B cell (primary cell): ENCODE measurements at regions not wholly inside any gene's neighbourhood (a gene's known extent, or its start where the extent isn't known, plus 50 kb on each side); places are given as distances from the start of the nearest gene placed in this dataset.

Experiments
- ATAC-seq: fragments of 200-7000 bp; cut with Tn5 transposase; one replicate; pipeline ENCODE4 v1.10.0; 2021; ENCODE audit warnings: low read depth, mild to moderate bottlenecking, moderate number of reproducible peaks, moderate library complexity
- CTCF ChIA-PET: fragments of 350-600 bp; sonication (Branson Sonifier 250); formaldehyde crosslinking; loops from one replicate; lab custom pipeline; 2021; ENCODE audit warnings: antibody characterized with exemption, inconsistent platforms; lab: Charles Lee
- POLR2A ChIA-PET: fragments of 350-600 bp; sonication (Branson Sonifier 250); formaldehyde crosslinking; loops from one replicate; lab custom pipeline; 2021; ENCODE audit warnings: antibody characterized with exemption; lab: Charles Lee
- DNase-seq: peaks from one replicate; pipeline ENCODE4 v3.0.0; 2013
- H2AFZ ChIP-seq: 2 replicates; pipeline ENCODE4 v1.6.1; 2012; ENCODE audit warnings: mild to moderate bottlenecking, low read depth, low read length; ENCODE audit not compliant: insufficient read depth, poor library complexity, severe bottlenecking
- H3K27ac ChIP-seq, 2 donors: 1 replicate in 1 of 2; 2 replicates in 1 of 2; pipeline ENCODE4 v1.5.1; 2012 to 2013; ENCODE audit warnings: low read length in 2 of 2, mild to moderate bottlenecking in 2 of 2, moderate library complexity in 1 of 2
- H3K27me3 ChIP-seq, 4 experiments: fragments of 200-600 bp in 1 of 4; sonication (generic) in 1 of 4; replicated peaks in 1 of 4; 1 replicate in 2 of 4; 2 replicates in 2 of 4; pipeline versions ENCODE4 v1.6.1 to v1.7.0; 2013 to 2016; ENCODE audit warnings: low read length in 3 of 4, mild to moderate bottlenecking in 2 of 4, mixed read lengths in 1 of 4, moderate library complexity in 1 of 4; ENCODE audit not compliant: insufficient read depth in 4 of 4, control insufficient read depth in 3 of 4; ENCODE audit errors: control extremely low read depth in 1 of 4
- H3K36me3 ChIP-seq, 2 experiments: replicated peaks in 1 of 2; 1 replicate in 1 of 2; 2 replicates in 1 of 2; pipeline versions ENCODE4 v1.6.1 to v1.7.1; 2013; ENCODE audit warnings: low read length in 1 of 2; ENCODE audit not compliant: insufficient read depth in 2 of 2, control insufficient read depth in 1 of 2; ENCODE audit errors: control extremely low read depth in 1 of 2, extremely low read depth in 1 of 2
- H3K4me1 ChIP-seq, 2 donors: fragments of 200-600 bp in 1 of 2; sonication (generic) in 1 of 2; 1 replicate in 1 of 2; 2 replicates in 1 of 2; pipeline versions ENCODE4 v1.5.1 to v1.6.1; 2013 to 2017; ENCODE audit warnings: low read length in 2 of 2; ENCODE audit not compliant: control insufficient read depth in 2 of 2, insufficient read depth in 2 of 2
- H3K4me2 ChIP-seq: replicated peaks from 2 replicates; pipeline ENCODE3; 2012; ENCODE audit warnings: mild to moderate bottlenecking, low read depth, low read length; ENCODE audit not compliant: poor library complexity, severe bottlenecking
- H3K4me3 ChIP-seq, 5 experiments: fragments of 200-600 bp in 1 of 5; sonication (generic) in 1 of 5; 1 replicate in 3 of 5; 2 replicates in 2 of 5; pipeline versions ENCODE4 v1.5.1 to v1.7.0; 2011 to 2016; ENCODE audit warnings: low read length in 4 of 5, mild to moderate bottlenecking in 4 of 5, low read depth in 2 of 5, control low read depth in 1 of 5, moderate library complexity in 1 of 5; ENCODE audit not compliant: insufficient read depth in 1 of 5; ENCODE audit errors: control extremely low read depth in 1 of 5, extremely low read depth in 1 of 5
- H3K79me2 ChIP-seq: fragments of 200-600 bp; sonication (generic); one replicate; pipeline ENCODE4 v1.6.0; 2016; ENCODE audit warnings: low read length; ENCODE audit not compliant: control insufficient read depth, insufficient read depth
- H3K9ac ChIP-seq: fragments of 200-600 bp; sonication (generic); 2 replicates; pipeline ENCODE4 v1.6.1; 2017; ENCODE audit warnings: mild to moderate bottlenecking, low read length, moderate library complexity
- H3K9me3 ChIP-seq, 3 donors: one replicate each; pipeline versions ENCODE4 v1.6.1 to v1.7.1; 2013; ENCODE audit warnings: low read length in 2 of 3; ENCODE audit not compliant: control insufficient read depth in 2 of 3, insufficient read depth in 1 of 3; ENCODE audit errors: control extremely low read depth in 1 of 3
- H4K20me1 ChIP-seq: 2 replicates; pipeline ENCODE4 v1.6.0; 2012; ENCODE audit warnings: mild to moderate bottlenecking, low read length; ENCODE audit not compliant: insufficient read depth, control insufficient read depth, poor library complexity, severe bottlenecking
- H3K27ac Mint-ChIP-seq: one replicate; pipeline ENCODE4 v1.8.0; 2021; ENCODE audit warnings: mixed read lengths
- H3K27me3 Mint-ChIP-seq: one replicate; pipeline ENCODE4 v1.8.0; 2021; ENCODE audit warnings: mixed read lengths
- H3K4me1 Mint-ChIP-seq: one replicate; pipeline ENCODE4 v1.8.0; 2021; ENCODE audit warnings: mixed read lengths
- H3K4me3 Mint-ChIP-seq: one replicate; pipeline ENCODE4 v1.8.0; 2021; ENCODE audit warnings: mixed read lengths
- H3K9me3 Mint-ChIP-seq: one replicate; pipeline ENCODE4 v1.8.0; 2022; ENCODE audit warnings: mixed read lengths; ENCODE audit not compliant: insufficient read depth
- CTCF ChIP-seq: fragments of 200-600 bp; IDR thresholded peaks from one replicate; pipeline ENCODE4 v1.8.0; 2022; ENCODE audit warnings: antibody characterized with exemption, mild to moderate bottlenecking
- EZH2 ChIP-seq: IDR thresholded peaks from 2 replicates; pipeline ENCODE4 v1.6.1; 2012; ENCODE audit warnings: borderline replicate concordance, low read depth, mild to moderate bottlenecking, moderate library complexity, low read length; ENCODE audit not compliant: insufficient read depth, poor library complexity, severe bottlenecking
- WGBS: methylation state at CpG from one replicate; pipeline ENCODE4 v1.1.5; 2013; ENCODE audit warnings: missing lambda C conversion rate; ENCODE audit not compliant: insufficient coverage; 5-methylcytosine and 5-hydroxymethylcytosine counted together
- intact Hi-C: fragments of 100-400 bp; cut with micrococcal nuclease; formaldehyde crosslinking; loops from one replicate; pipeline ENCODE4 v1.10.0; 2022

DNA sequence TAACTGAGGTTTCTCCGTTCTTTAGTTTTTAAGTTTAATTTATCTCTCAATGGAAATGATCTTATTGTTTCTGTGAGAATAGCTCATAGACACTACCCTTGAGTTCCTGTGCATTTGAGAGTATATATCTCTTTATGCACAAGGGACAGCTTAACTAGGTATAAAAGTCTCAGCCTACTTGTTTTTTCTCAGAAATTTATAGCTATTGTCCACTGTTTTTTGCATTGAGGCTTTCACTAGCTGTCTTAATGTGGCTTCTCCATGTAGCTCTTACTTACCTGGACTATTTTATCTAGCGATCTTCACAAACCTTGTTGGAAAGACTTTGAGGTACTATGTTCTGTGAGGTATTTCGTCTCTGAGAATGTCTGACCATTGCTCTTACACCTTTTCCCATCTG is 153.9 kb upstream of the RTL1 start:
- peaks cover 5% of the 10 kb centered on the region for H3K27me3 Mint-ChIP-seq
- Histone ChIP-seq H4K20me1 (no peaks in the 10 kb centered on the region), H3K4me1 (no peaks in the 10 kb centered on the region), H3K4me2 (no peak overlapping the region), H3K79me2 (no peaks in the 10 kb centered on the region), H3K36me3 (no peaks in the 10 kb centered on the region), H3K27ac (no peak overlapping the region), H3K9ac (no peak overlapping the region), H2AFZ (no peak overlapping the region), H3K27me3 (no peaks in the 10 kb centered on the region), H3K4me3 (no peak overlapping the region), H3K9me3 (peaks cover 0 to 50% (median 3%) of the 10 kb centered on the region in 3 donors)
- H3K4me1 Mint-ChIP-seq, result no peaks in the 10 kb centered on the region
- CTCF ChIA-PET, result no interaction called here
- H3K4me3 Mint-ChIP-seq, result no peak overlapping the region
- ATAC-seq (no peak), DNase-seq (no peak)
- TF ChIP-seq CTCF, result no peak
- no peak for TF ChIP-seq EZH2
- intact Hi-C loops, result no loop called here
- H3K27ac Mint-ChIP-seq, result no peak overlapping the region
- POLR2A ChIA-PET, result no interaction called here
- peaks cover 6% of the 10 kb centered on the region for H3K9me3 Mint-ChIP-seq
- no CpG with 5 or more reads among the region's 3 CpGs for WGBS

- DNase-seq (no peak), ATAC-seq (no peak)
- Histone ChIP-seq H3K27me3 (no peaks in the 10 kb centered on the region), H2AFZ (no peak overlapping the region), H3K4me2 (no peak overlapping the region), H3K27ac (no peak overlapping the region), H4K20me1 (no peaks in the 10 kb centered on the region), H3K9me3 (peaks cover 0 to 43% (median 3%) of the 10 kb centered on the region in 3 donors), H3K9ac (no peak overlapping the region), H3K4me1 (no peaks in the 10 kb centered on the region), H3K4me3 (no peak overlapping the region), H3K79me2 (no peaks in the 10 kb centered on the region), H3K36me3 (no peaks in the 10 kb centered on the region)
- H3K4me3 Mint-ChIP-seq, result no peak overlapping the region
- H3K4me1 Mint-ChIP-seq, result no peaks in the 10 kb centered on the region
- ChIA-PET CTCF (no interaction called here), POLR2A (no interaction called here)
- WGBS, result no CpG with 5 or more reads among the region's 3 CpGs
- TF ChIP-seq EZH2 (no peak), CTCF (no peak)
- H3K27me3 Mint-ChIP-seq, result peaks cover 5% of the 10 kb centered on the region
- intact Hi-C loops, result no loop called here
- H3K27ac Mint-ChIP-seq, result no peak overlapping the region
- peaks cover 9% of the 10 kb centered on the region for H3K9me3 Mint-ChIP-seq
Measured at GRCh38 chr14:101058571-101058970, 155.0 kb upstream of the RTL1 start.
